ENCODE measurements at regions not wholly inside any gene's neighbourhood (a gene's known extent, or its start where the extent isn't known, plus 50 kb on each side); places are given as distances from the start of the nearest gene placed in this dataset.

- TF ChIP-seq CTCF (IDR thresholded peaks at IDR 0.05) (no peak), EZH2 (IDR thresholded peaks at IDR 0.05; ENCODE audit: borderline replicate concordance, insufficient read depth, low read depth, low read length, poor library complexity, severe bottlenecking) (no peak)
These were observed 180.0 kb upstream of the C11orf58 start for GRCh38 chr11:16558494-16558893.
